ENCODE measurements at regions not wholly inside any gene's neighbourhood (a gene's known extent, or its start where the extent isn't known, plus 50 kb on each side); places are given as distances from the start of the nearest gene placed in this dataset.

DNA sequence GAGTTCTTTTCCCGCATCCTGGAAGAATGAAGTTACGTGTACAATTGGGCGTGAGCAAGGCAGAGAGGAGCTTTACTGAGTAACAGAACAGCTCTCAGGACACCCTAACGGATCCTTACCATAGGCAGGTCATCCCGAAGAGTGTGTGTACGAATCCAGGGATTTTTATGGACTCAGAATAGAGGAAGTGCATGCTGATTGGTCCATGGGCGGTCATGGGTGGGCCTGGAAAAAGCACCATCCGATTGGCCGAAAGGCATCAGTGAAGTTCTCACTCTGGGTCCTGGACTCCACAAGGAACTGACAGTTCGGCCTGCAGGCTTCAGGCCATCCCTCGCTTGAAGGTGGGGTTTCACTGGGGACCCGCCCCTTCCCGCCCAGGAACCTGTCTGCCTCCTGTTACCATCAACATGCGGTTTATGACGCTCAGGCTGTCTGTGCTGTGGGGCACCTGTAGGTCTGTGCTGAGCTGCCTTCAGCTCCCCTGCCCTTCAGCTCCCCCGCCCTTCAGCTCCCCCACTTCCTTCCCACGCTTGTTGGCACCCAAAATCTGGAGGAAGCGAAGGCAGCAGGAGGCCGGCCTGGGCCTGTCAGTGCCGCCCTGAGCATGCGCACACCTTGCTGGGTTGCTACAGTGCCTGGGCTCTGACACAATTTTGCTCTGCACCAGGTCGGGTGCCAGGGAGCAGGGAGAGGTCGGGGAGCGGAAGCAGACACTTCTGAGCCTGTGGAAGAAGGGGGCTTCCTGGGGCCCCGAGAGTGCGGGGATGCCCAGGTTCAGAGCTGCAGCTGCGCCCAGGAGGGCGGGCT is 57.9 kb upstream of the MANEA start:
- DNase-seq (ENCODE audit: low spot score in 2 of 2): no peak
- intact Hi-C loops (cut with DNase I; ENCODE audit: low total_unique reads): no loop called here
- WGBS, 2 donors: 89 to 91% methylated on average over 24 to 27 of the region's 28 CpGs
- H3K4me3 ChIP-seq (ENCODE audit: low read depth, poor library complexity, severe bottlenecking): no peak overlapping the region
- TF ChIP-seq POLR2A (IDR thresholded peaks at IDR 0.05): no peak
- TF ChIP-seq, protein P1, sequence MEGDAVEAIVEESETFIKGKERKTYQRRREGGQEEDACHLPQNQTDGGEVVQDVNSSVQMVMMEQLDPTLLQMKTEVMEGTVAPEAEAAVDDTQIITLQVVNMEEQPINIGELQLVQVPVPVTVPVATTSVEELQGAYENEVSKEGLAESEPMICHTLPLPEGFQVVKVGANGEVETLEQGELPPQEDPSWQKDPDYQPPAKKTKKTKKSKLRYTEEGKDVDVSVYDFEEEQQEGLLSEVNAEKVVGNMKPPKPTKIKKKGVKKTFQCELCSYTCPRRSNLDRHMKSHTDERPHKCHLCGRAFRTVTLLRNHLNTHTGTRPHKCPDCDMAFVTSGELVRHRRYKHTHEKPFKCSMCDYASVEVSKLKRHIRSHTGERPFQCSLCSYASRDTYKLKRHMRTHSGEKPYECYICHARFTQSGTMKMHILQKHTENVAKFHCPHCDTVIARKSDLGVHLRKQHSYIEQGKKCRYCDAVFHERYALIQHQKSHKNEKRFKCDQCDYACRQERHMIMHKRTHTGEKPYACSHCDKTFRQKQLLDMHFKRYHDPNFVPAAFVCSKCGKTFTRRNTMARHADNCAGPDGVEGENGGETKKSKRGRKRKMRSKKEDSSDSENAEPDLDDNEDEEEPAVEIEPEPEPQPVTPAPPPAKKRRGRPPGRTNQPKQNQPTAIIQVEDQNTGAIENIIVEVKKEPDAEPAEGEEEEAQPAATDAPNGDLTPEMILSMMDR (IDR thresholded peaks at IDR 0.05): no peak

GRCh38 chr6:95521181-95521580 is 56.2 kb upstream of the MANEA start:
- 59 to 69% methylated on average over 2 of the region's 2 CpGs for WGBS, 2 donors
- DNase-seq (ENCODE audit: low spot score in 2 of 2): no peak
- TF ChIP-seq POLR2A (IDR thresholded peaks at IDR 0.05): no peak
- TF ChIP-seq, protein P1 (IDR thresholded peaks at IDR 0.05): no peak
- no peak overlapping the region for H3K4me3 ChIP-seq (ENCODE audit: low read depth, poor library complexity, severe bottlenecking)
- intact Hi-C loops (cut with DNase I; ENCODE audit: low total_unique reads): no loop called here

All from lower leg skin (tissue), 4 donors.